Activated naive CD4-positive, alpha-beta T cell treated with anti-CD3 and anti-CD28 coated beads, Interleukin-2, amount 50 U/mL, for 24 hours (primary cell): ENCODE measurements at regions not wholly inside any gene's neighbourhood (a gene's known extent, or its start where the extent isn't known, plus 50 kb on each side); places are given as distances from the start of the nearest gene placed in this dataset.
"Not testable (repeated sequence)": the region's sequence is repeated elsewhere in the genome, so short reads cannot be mapped to it uniquely, and the experiment has no call there.

ENCODE experiments used
- H3K27ac Mint-ChIP-seq: one replicate; pipeline ENCODE4 v1.8.0; 2021; ENCODE audit warnings: mild to moderate bottlenecking, mixed read lengths
- H3K27me3 Mint-ChIP-seq: one replicate; pipeline ENCODE4 v1.8.0; 2021; ENCODE audit warnings: mixed read lengths
- H3K36me3 Mint-ChIP-seq: one replicate; pipeline ENCODE4 v1.8.0; 2021; ENCODE audit warnings: mixed read lengths
- H3K4me1 Mint-ChIP-seq: one replicate; pipeline ENCODE4 v1.8.0; 2021; ENCODE audit warnings: mixed read lengths
- H3K4me3 Mint-ChIP-seq: one replicate; pipeline ENCODE4 v1.8.0; 2021; ENCODE audit warnings: mild to moderate bottlenecking, mixed read lengths
- H3K9me3 Mint-ChIP-seq: one replicate; pipeline ENCODE4 v1.8.0; 2021; ENCODE audit warnings: mixed read lengths

DNA sequence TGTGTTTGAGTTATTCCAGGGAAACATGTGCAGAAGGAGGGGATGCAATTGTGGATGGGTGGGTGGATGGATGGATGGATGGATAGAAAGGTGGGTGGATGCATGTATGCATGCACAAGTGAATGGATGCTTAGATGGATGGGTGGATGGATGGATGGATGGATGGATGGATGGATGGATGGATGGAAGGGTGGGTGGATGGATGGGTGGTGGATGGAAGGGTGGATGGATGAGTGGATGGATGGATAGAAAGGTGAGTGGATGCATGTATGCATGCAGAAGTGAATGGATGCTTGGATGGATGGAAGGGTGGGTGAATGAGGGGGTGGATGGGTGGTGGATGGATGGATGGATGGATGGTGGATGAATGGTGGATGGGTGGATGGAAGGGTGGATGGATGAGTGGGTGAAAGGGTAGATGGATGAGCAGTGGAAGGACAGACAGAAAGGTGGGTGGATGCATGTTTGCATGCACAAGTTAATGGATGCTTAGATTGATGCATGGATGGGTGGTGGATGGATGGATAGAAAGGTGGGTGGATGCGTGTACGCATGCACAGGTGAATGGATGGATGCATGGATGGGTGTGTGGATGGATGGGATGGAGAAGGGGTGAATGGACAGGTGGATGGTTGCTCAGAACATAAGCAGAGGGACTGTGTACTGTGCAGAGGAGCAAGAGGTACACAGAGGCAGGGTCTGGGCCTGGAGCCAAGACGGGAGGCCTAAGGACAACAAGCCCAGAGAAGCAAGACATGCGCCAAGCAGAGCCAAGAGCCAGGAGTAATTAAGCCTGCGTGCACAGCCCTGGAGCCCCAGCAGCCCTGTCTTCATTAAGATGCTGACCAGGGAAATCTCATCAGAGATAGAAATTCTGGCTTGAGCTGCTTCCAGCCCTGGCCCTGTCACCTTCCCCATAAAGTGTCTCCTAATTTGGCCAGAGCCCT lies 84.6 kb upstream of the PPP1R26 start:
- H3K27ac Mint-ChIP-seq = no peak overlapping the region
- no peaks in the 10 kb centered on the region for H3K36me3 Mint-ChIP-seq

DNA sequence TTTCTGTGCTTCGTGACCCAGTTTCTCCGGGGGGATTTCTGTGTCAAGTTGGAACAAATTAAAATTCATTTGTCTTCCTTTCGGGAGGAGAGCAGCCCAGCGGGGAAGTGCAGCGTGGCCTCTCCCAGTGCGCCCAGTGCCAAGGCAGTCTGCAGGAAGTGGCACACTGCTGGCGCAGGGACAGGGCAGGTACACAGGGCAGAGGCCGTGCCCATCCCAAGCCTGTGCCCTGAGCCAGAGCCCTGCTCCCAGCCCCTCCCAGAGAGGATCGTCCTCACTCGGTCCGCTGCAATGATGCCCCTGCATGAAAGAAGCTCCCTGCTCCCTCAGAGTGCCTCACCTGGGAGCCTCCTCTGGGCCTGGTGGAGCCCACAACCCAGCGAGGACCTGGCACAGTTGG lies 82.4 kb upstream of the PPP1R26 start:
- Mint-ChIP-seq H3K27me3 (no peaks in the 10 kb centered on the region), H3K4me1 (no peaks in the 10 kb centered on the region), H3K4me3 (no peak overlapping the region), H3K36me3 (no peaks in the 10 kb centered on the region), H3K27ac (no peak overlapping the region), H3K9me3 (no peaks in the 10 kb centered on the region)

More for the DNA sequence above, 84.6 kb upstream of the PPP1R26 start:
- Mint-ChIP-seq H3K4me3 (no peak overlapping the region), H3K9me3 (no peaks in the 10 kb centered on the region), H3K27me3 (no peaks in the 10 kb centered on the region), H3K4me1 (no peaks in the 10 kb centered on the region)

DNA sequence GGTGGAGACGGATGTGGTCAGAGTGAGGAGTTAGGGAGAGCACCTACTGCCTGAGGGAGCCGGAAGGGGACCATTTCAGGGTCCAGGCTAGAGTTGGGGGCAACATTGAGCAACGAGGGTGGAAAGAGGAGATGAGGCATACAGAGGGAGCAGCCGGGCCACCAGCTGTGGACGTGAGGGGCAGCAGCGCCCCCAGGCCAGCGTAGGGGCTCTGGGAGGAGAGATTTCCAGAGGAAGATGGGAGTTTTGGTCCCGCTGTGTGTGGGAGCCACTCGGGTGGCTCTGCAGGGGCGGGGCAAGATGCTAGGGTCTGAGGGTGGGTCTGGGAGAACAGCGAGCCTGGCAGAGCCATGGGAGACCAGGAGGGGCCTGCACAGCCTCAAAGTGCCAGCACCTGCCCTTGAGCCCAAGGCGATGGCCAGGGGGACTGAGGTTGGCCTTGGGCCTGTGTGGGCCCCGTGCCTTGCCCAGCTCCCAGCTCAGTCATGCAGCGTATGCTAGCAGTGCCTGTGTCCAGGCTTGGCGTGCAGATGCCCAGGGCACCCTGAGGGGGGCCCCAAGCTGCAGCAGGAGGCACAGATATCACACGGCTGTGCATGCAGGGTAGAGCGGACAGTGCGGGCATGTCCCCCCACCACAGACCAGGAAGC lies 80.5 kb upstream of the PPP1R26 start:
- Mint-ChIP-seq H3K27ac (no peak overlapping the region), H3K4me3 (no peak overlapping the region), H3K9me3 (no peaks in the 10 kb centered on the region), H3K36me3 (no peaks in the 10 kb centered on the region), H3K27me3 (no peaks in the 10 kb centered on the region), H3K4me1 (no peaks in the 10 kb centered on the region)

DNA sequence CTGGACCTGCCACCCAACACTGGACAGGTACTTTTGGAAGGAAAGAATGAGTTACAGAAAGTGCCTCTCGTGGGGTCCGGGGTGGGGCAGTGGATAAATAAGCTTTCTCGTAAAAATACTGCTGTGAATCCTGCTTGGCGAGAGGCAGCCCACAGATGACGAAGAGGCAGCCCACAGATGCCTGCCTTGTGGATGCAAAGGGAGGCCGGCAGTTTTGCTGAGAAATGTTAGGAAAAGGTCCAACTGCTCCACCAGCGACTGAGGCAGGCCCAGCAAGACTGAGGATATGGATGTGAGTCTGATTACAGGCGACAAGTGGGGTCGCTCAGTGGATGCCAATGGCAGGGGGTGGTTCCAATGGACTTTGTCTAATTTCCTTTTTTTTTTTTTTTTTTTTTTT lies 79.1 kb upstream of the PPP1R26 start:
- Mint-ChIP-seq H3K27me3 (no peaks in the 10 kb centered on the region), H3K27ac (no peak overlapping the region), H3K4me1 (no peaks in the 10 kb centered on the region)

DNA sequence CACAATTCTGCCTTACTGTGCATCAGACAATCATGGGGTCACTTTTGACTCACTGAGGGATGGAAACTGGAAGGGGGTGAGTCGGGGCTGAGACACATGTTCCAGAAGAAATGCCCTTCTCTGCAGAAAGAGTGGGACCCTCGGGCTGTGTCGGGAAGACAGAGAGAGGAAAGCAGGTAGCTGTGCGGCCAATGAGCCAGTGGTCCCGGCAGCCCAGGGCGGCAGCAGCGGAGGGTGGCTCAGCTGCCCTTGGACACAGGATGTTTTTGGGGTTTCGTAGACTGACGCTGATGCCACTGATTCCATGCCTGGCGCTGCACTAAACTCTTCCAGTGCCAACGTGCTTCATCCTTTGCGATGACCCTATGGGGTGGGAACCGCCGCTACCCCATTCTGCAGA lies 78.4 kb upstream of the PPP1R26 start:
- H3K27ac Mint-ChIP-seq = no peak overlapping the region
- no peaks in the 10 kb centered on the region for H3K27me3 Mint-ChIP-seq

More for the DNA sequence above, 79.1 kb upstream of the PPP1R26 start:
- H3K4me3 Mint-ChIP-seq = no peak overlapping the region
- H3K9me3 Mint-ChIP-seq = no peaks in the 10 kb centered on the region
- no peaks in the 10 kb centered on the region for H3K36me3 Mint-ChIP-seq

DNA sequence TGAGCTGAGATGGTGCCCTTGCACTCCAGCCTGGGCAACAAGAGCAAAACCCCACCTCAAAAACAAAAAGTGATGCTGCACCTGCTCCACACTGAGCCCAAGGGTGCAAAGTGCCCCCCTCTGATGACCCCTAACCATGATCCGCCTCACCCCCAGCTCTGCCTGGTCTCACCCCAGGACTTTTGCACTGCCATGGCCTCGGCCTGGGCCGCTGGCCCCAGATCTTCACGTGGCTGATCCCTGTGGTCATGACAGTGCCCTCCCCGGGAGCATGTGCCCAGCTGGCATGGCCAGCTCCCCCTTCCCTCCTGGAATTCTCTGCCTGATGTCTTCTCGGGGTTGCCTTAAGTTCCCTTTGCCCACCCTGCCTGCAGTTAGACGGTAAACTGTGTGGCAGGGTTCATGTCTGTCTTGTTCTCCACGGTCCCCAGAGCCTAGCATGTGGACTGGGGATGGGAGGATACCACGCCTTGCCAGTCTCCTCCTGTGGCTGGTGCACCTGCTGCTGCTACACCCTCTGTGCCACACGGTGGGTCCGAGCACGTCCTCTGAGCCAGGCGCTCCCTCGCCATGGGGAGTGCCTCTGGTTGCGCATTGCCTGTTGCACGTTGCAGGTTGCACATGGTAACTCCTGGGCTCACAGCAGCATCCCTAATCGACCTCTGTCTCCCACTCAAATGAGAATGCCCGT lies 77.4 kb upstream of the PPP1R26 start:
- Mint-ChIP-seq H3K9me3 (no peaks in the 10 kb centered on the region), H3K36me3 (no peaks in the 10 kb centered on the region), H3K4me1 (no peaks in the 10 kb centered on the region), H3K4me3 (no peak overlapping the region), H3K27ac (no peak overlapping the region), H3K27me3 (no peaks in the 10 kb centered on the region)

More for the DNA sequence above, 78.4 kb upstream of the PPP1R26 start:
- Mint-ChIP-seq H3K9me3 (no peaks in the 10 kb centered on the region), H3K36me3 (no peaks in the 10 kb centered on the region), H3K4me1 (no peaks in the 10 kb centered on the region), H3K4me3 (no peak overlapping the region)

DNA sequence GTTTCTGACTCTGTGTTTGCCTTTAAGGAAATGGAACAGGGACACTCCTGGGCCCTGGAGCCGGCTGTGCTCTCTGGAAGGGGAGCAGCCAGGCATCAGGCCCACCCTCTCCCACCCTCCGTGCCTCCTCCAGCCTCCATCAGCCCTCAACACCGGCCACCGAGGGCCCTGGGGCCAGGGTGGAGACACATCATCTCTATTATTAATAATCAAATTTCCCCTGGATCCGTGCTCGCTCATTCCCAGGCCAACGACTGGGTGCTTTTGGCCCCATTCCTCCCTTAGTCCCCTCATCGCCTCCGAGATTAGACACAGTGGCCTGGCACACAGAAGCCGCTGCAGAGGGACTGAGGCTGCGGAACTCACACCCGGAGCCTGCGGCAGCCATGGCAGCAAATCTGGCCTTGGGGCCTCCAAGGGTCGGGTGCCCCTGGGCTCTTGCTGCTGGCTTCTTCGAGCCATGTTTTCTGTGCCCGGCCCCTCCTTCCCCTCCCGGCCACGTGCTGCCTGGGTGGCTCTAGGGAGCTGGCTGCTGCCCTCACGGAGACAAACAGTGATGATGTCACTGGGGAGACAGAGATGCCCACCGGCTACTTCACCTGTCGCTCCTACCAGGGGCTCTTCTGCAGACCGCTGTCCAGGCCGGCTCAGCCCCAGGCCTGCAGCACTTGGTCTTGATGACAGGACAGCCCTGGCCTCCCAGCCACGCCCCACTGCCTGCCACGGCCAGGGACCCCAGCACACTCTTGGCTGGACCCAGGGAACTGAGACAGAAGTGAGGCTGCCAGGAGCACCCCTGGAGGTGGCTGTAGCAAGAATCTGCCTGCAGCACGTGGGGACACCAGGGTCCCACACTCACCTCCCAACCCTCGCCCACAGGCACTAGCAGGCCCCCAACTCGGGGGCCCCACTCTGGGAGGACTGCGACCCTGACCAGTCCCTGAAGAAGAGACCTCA lies 76.6 kb upstream of the PPP1R26 start:
- no peak overlapping the region for H3K4me3 Mint-ChIP-seq
- no peaks in the 10 kb centered on the region for H3K27me3 Mint-ChIP-seq
- H3K27ac Mint-ChIP-seq = no peak overlapping the region
- no peaks in the 10 kb centered on the region for H3K36me3 Mint-ChIP-seq
- H3K9me3 Mint-ChIP-seq = no peaks in the 10 kb centered on the region
- no peaks in the 10 kb centered on the region for H3K4me1 Mint-ChIP-seq

DNA sequence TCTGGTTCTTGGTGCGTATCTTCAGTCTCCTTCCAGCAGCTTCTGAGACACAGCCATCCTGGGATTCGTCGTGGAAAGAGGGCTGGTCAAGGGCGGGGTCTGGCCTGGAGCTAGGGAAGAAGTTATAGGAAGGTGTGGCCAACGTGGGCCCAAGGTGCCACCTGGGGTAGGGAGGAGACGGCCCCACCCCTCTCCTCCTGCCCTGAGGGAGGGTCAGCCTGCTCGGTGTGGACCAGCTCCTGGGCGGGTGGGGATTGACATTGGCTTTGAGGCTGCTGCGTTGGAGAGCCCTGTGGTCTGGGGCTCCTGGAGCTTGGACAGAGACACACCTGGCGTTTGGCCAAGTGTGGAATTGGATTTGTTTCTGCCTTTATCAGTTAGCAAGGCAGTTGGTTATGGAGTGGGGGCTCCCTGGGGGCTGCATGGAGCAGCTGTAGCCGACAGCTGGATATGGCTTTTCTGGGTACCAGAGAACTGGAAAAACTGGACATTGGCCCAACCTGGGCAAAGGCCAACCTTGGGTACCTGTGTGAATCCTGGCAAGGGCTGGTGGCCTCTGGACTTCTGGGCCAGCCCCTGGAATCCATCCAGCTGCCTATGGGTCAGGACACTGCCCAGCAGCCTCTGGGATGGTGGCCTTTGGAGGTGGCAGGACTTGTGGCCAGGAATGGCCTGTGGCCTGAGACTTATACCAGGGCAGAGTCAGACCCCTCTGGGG lies 75.7 kb upstream of the PPP1R26 start:
- Mint-ChIP-seq H3K27ac (no peak overlapping the region), H3K4me3 (no peak overlapping the region), H3K27me3 (no peaks in the 10 kb centered on the region), H3K9me3 (no peaks in the 10 kb centered on the region), H3K36me3 (no peaks in the 10 kb centered on the region), H3K4me1 (no peaks in the 10 kb centered on the region)

DNA sequence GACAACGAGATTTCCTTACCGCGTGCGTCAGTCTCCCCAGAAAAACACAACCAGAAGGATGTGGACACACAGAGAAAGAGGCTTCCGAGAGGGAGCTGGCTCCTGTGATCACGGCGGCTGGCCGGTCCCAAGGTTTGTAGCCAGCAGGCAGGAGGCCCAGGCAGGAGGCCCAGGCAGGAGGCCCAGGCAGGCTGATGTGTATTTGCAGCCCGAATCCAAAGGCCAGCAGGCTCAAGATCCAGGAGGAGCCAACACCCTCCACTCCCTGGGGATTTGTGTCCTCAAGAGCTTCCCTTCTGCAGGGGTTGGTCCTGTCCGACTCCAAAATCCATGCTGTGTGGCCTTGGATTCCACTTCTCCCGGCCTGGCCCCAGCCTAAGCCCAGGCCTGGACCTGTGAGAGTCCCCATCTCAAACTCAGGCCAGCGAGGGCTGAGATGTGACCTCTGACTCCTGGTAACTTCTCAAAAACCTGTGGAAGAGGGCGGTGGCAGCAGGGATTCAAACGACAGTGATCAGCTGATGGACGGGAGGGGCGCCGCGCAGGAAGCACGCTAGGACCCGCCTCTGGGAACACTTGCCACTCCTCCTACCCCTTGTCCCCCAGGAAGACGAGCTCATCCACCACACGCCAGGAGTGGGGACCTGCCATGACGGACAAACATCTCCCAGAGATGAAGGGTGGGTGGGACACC lies 75.0 kb upstream of the PPP1R26 start:
- Mint-ChIP-seq H3K27me3 (no peaks in the 10 kb centered on the region), H3K9me3 (no peaks in the 10 kb centered on the region), H3K36me3 (no peaks in the 10 kb centered on the region), H3K4me1 (no peaks in the 10 kb centered on the region), H3K27ac (no peak overlapping the region), H3K4me3 (no peak overlapping the region)

DNA sequence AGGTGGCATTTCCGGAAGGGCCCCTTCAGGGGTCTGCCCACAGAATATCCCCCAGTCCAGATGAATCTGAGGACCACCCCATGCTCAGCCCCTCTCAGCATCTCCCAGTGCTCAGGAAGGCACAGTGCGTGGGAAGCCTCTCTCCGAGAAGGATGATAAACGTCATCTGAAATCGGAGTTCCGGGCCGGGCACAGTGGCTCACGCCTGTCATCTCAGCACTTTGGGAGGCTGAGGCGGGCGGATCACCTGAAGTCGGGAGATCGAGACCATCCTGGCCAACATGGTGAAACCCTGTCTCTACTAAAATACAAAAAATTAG lies 74.5 kb upstream of the PPP1R26 start:
- H3K9me3 Mint-ChIP-seq, H3K36me3 Mint-ChIP-seq, H3K27me3 Mint-ChIP-seq, H3K4me3 Mint-ChIP-seq, H3K27ac Mint-ChIP-seq, H3K4me1 Mint-ChIP-seq: not testable (repeated sequence)

DNA sequence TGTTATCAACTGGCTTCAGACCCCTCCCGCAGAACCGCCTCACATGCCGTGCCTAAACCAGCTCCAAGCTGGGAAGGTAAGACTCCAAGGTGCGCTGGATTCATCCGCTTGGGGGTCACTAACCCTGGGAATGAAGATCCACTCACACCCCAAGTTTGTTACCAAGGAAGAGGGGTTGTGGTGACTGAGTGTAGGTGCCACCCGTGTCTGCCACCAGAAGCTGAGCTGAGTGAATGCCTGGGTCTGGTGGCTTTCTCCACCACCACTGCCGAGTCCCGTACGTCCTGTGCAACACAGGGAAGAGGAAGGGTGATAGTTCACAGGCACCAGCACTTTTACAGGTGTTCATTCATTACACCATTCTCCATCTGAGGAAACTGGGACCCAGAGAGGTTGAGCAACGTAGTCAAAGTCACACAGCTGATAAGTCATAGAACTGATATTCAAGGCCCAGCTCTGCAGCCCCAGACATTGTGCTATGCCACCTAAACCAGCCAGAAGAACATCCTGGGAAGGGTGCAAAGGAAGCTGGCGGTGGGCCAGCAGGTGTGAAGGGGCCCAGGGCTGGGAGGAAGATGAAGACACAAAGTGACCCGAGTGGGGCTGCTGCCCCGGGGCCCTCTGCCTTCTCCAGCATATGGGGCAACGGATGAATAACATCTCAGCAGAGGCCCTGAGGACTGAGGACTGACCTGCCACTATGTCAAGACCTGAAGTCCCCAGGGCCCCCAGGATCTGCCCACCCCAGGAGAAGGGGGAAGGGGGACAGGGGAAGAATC lies 70.9 kb upstream of the PPP1R26 start:
- no peaks in the 10 kb centered on the region for H3K36me3 Mint-ChIP-seq
- H3K4me3 Mint-ChIP-seq = no peak overlapping the region
- no peaks in the 10 kb centered on the region for H3K9me3 Mint-ChIP-seq
- H3K27me3 Mint-ChIP-seq = no peaks in the 10 kb centered on the region
- H3K27ac Mint-ChIP-seq = no peak overlapping the region
- H3K4me1 Mint-ChIP-seq = no peaks in the 10 kb centered on the region

DNA sequence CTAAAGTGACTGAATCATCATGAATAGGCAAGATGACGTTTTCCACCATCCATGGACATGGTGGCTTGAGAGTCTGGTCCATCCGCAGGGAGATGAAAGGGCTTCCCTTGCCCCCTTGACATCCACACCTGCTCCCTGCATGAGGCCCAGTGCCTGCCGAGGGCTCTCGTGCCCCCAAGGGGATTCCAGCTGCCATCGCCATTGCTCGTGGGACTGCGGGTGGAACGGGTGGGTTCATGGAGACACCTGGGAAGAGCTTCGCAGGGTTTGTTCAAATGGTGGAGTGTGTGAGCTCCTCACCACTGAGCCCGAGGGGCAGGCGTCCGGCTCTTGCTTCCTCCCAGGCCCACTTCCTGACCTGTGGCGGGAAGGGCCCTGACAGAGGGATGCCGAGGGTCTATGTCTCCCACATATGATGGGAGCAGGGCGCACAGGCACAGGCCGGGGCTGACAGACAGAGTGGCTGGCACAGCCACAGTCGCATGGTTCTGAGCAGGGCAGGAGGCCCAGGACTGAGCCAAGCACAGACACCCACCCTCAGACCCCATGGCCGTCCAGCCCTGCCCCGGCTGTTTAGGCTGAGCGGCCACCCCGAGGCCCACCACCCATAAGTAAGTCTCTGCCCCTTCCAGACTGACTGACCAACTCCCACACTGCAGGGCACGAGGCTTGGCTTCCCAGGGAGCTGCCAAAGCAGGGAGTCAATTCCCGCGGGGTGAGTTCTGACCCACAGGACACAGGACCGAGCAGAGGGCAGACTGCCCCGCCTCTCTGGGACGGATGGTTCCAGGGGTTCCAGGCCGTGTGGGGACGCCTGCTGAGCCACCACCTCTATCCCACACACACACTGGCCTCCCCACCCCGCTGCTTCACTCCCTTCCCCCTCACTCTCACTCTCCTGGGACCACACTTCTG lies 70.0 kb upstream of the PPP1R26 start:
- Mint-ChIP-seq H3K36me3 (no peaks in the 10 kb centered on the region), H3K27ac (no peak overlapping the region), H3K9me3 (no peaks in the 10 kb centered on the region), H3K4me3 (no peak overlapping the region), H3K4me1 (no peaks in the 10 kb centered on the region), H3K27me3 (no peaks in the 10 kb centered on the region)

DNA sequence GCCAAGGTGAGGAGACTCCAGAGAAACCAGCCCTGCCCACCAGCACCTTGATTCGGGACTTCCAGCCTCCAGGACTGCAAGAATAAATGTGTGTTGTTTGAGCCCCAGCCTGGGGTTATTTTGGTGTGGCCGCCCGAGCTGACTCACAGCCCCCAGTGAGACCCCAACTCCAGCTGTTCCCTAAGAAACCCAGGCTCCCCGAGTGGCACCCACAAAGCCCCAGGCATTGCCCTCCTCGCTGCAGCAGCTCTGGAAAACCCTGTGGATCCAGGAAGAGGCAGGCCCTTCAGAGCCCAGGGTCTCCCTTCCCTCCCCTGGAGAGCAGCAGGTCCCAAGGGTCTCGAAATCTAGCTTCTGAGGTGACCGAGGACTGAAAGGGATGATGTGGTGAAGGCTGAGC lies 69.2 kb upstream of the PPP1R26 start:
- H3K4me3 Mint-ChIP-seq = no peak overlapping the region
- no peak overlapping the region for H3K27ac Mint-ChIP-seq
- H3K36me3 Mint-ChIP-seq = no peaks in the 10 kb centered on the region
- H3K4me1 Mint-ChIP-seq = no peaks in the 10 kb centered on the region
- no peaks in the 10 kb centered on the region for H3K27me3 Mint-ChIP-seq
- no peaks in the 10 kb centered on the region for H3K9me3 Mint-ChIP-seq
